ENCODE measurements at regions not wholly inside any gene's neighbourhood (a gene's known extent, or its start where the extent isn't known, plus 50 kb on each side); places are given as distances from the start of the nearest gene placed in this dataset.

- DNase-seq (ENCODE audit: low spot score) (no peak), ATAC-seq (ENCODE audit: low FRiP score) (no peak)
- TF ChIP-seq CTCF (IDR thresholded peaks at IDR 0.05): no peak
Observed at GRCh38 chr9:107673861-107674720, 184.5 kb upstream of the KLF4 start.

- TF ChIP-seq CTCF (IDR thresholded peaks at IDR 0.05): no peak
- no peak for DNase-seq (ENCODE audit: low spot score)
- no peak for ATAC-seq (ENCODE audit: low FRiP score)
Observed at GRCh38 chr9:107671588-107671987, 182.0 kb upstream of the KLF4 start.

GRCh38 chr9:107669422-107669821 lies 179.9 kb upstream of the KLF4 start:
- DNase-seq (ENCODE audit: low spot score): no peak
- ATAC-seq (ENCODE audit: low FRiP score): no peak
- TF ChIP-seq CTCF (IDR thresholded peaks at IDR 0.05): no peak

- ATAC-seq (ENCODE audit: low FRiP score) (no peak), DNase-seq (ENCODE audit: low spot score) (no peak)
- no peak for TF ChIP-seq CTCF (IDR thresholded peaks at IDR 0.05)
Observed at GRCh38 chr9:107667231-107668070, 177.9 kb upstream of the KLF4 start.

GRCh38 chr9:107665057-107665456 lies 175.5 kb upstream of the KLF4 start:
- DNase-seq (ENCODE audit: low spot score): no peak
- TF ChIP-seq CTCF (IDR thresholded peaks at IDR 0.05): no peak
- ATAC-seq (ENCODE audit: low FRiP score): no peak

- DNase-seq (ENCODE audit: low spot score) (no peak), ATAC-seq (ENCODE audit: low FRiP score) (no peak)
- TF ChIP-seq CTCF (IDR thresholded peaks at IDR 0.05): no peak
Observed at GRCh38 chr9:107660976-107661375, 171.4 kb upstream of the KLF4 start.
